GM23248 (cell line): ENCODE measurements at regions not wholly inside any gene's neighbourhood (a gene's known extent, or its start where the extent isn't known, plus 50 kb on each side); places are given as distances from the start of the nearest gene placed in this dataset.

Experiments
- EZH2 ChIP-seq: fragments of 200-600 bp; sonication (generic); IDR thresholded peaks from 2 replicates; pipeline ENCODE4 v1.6.1; 2018; ENCODE audit warnings: antibody characterized with exemption, mild to moderate bottlenecking; ENCODE audit not compliant: insufficient read depth, poor library complexity, severe bottlenecking
- EZH2phosphoT487 ChIP-seq: fragments of 200-600 bp; sonication (generic); IDR thresholded peaks from 2 replicates; pipeline ENCODE4 v1.6.1; 2018; ENCODE audit warnings: antibody characterized with exemption, moderate library complexity, mild to moderate bottlenecking, low read depth; ENCODE audit not compliant: insufficient read depth

GRCh38 chr9:86637515-86637914, 283.3 kb upstream of the TUT7 start:
- TF ChIP-seq EZH2 (no peak), EZH2phosphoT487 (no peak)
